ENCODE measurements at regions not wholly inside any gene's neighbourhood (a gene's known extent, or its start where the extent isn't known, plus 50 kb on each side); places are given as distances from the start of the nearest gene placed in this dataset.
A peak's percentile ranks its signal among the peaks of the same experiment; 100 is the strongest.

DNA sequence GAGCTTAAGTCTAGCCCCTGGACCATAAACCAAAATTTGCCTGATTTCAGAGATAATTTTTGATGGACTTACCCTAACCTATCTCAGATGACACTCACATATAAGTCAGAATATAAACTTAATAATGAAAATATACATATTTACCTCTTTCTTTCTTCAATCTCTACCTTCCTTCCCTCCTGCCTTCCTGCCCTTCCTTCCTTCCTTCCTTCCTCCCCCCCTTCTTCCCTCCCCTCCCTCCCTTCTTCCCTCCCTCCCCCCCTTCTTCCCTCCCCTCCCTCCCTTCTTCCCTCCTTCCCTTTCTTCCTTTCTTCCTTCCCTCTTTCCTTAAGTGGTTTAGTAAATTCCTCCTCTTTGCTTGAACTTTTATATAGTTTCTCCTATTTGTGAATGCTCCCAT is 88.7 kb downstream of the EDNRB start:
- no peak for DNase-seq
- H3K36me3 ChIP-seq, result no peaks in the 10 kb centered on the region
- intact Hi-C loops (cut with DNase I; ENCODE audit: low total_unique reads), result no loop called here
- H3K27ac ChIP-seq, result no peak overlapping the region
- no peaks in the 10 kb centered on the region for H3K27me3 ChIP-seq
- TF ChIP-seq POLR2AphosphoS5 (IDR thresholded peaks at IDR 0.05) (no peak), POLR2A (IDR thresholded peaks at IDR 0.05) (no peak), EP300 (IDR thresholded peaks at IDR 0.05) (no peak)
- TF ChIP-seq, protein P1, sequence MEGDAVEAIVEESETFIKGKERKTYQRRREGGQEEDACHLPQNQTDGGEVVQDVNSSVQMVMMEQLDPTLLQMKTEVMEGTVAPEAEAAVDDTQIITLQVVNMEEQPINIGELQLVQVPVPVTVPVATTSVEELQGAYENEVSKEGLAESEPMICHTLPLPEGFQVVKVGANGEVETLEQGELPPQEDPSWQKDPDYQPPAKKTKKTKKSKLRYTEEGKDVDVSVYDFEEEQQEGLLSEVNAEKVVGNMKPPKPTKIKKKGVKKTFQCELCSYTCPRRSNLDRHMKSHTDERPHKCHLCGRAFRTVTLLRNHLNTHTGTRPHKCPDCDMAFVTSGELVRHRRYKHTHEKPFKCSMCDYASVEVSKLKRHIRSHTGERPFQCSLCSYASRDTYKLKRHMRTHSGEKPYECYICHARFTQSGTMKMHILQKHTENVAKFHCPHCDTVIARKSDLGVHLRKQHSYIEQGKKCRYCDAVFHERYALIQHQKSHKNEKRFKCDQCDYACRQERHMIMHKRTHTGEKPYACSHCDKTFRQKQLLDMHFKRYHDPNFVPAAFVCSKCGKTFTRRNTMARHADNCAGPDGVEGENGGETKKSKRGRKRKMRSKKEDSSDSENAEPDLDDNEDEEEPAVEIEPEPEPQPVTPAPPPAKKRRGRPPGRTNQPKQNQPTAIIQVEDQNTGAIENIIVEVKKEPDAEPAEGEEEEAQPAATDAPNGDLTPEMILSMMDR (IDR thresholded peaks at IDR 0.05), result no peak
- H3K4me3 ChIP-seq, result no peak overlapping the region
- peaks cover 0 to 12% (median 2%) of the 10 kb centered on the region in 4 donors for H3K4me1 ChIP-seq
- H3K9me3 ChIP-seq, result no peaks in the 10 kb centered on the region

DNA sequence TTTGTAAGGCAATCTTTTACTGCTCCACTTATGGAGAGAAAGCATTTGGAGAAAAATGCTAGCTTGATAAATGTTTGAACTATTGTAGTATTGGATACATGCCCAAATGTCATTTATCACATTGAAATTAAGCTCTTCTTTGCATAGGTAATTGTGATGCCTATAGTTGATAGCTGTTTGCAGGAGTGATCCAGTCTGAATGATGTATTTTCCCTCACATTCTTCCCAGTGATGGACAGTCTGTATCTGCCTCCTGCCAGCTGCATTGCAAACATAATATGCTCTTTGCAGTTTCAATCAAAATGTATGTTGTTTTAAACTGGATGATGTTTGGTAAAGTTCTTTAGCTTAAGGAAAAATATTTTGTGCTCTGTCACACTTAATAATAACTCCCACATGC is 89.8 kb downstream of the EDNRB start:
- Histone ChIP-seq H3K36me3 (no peaks in the 10 kb centered on the region), H3K27me3 (no peaks in the 10 kb centered on the region), H3K4me1 (peaks cover 0 to 4% (median 2%) of the 10 kb centered on the region in 4 donors), H3K27ac (no peak overlapping the region), H3K9me3 (no peaks in the 10 kb centered on the region), H3K4me3 (no peak overlapping the region)
- intact Hi-C loops (cut with DNase I; ENCODE audit: low total_unique reads), result no loop called here
- no peak for DNase-seq
- TF ChIP-seq, protein P1 (IDR thresholded peaks at IDR 0.05), result no peak
- TF ChIP-seq POLR2AphosphoS5 (IDR thresholded peaks at IDR 0.05), result no peak
- no peak for TF ChIP-seq POLR2A (IDR thresholded peaks at IDR 0.05)
- no peak for TF ChIP-seq EP300 (IDR thresholded peaks at IDR 0.05)

DNA sequence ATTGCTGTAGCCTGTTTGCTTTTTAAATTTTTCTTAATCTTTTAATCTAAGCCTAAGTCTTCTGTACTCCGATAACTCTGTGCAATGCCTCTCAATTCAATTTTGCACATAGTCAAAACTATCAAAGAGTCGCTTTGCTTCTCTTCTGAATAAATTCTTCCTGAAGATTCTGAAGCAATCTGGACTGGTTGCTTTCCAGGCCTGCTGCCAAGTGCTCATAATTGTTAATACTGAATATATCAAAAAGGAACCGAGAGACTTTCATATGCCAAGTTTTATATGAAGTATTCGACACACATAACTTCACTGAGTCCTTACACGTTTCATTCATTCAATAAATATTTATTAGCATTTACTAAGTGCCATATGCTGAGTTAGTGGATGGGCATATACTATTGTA is 91.3 kb downstream of the EDNRB start:
- Histone ChIP-seq H3K27me3 (no peaks in the 10 kb centered on the region), H3K27ac (no peak overlapping the region), H3K4me3 (no peak overlapping the region), H3K36me3 (no peaks in the 10 kb centered on the region), H3K9me3 (no peaks in the 10 kb centered on the region), H3K4me1 (no peaks in the 10 kb centered on the region)
- intact Hi-C loops (cut with DNase I; ENCODE audit: low total_unique reads), result no loop called here
- TF ChIP-seq POLR2A (IDR thresholded peaks at IDR 0.05) (no peak), EP300 (IDR thresholded peaks at IDR 0.05) (no peak), POLR2AphosphoS5 (IDR thresholded peaks at IDR 0.05) (no peak)
- TF ChIP-seq, protein P1 (IDR thresholded peaks at IDR 0.05), result no peak
- WGBS, 5 donors, result 53 to 72% (median 66%) methylated on average over 5 of the region's 5 CpGs
- peak in 1 of 2 donors; percentile 35 for DNase-seq

DNA sequence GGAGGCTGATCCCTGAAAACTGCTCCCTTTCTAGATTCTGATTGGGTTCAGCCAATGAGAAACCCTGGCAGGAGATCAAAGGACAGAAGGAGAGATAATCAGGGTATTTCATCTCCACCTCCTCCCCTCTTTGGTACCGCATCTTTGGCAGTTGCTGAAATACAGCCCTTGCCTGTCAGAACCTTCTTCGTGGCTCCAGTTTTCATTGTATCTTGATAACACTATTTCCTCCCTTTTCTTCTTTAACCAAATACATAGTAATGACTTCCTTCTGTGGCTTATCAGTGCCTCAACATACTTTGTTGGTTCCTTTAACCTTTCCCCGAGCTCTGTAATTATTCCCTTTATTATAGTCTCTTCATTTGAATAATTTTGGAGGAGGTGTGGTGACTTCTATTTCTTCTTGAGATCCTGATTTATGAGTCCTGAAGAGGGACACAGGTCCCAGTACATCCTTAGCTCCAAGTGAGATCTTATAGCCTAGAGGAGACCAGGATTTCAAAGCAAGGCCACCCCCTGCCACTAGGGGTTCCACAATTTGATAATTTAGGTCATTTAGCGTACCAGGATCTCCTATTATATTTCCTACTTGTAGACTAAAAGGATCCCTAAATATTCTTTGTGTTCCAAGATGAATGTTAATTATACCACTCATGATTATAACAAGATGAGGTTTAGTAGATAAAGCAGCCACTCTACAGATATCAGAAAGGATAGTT is 98.0 kb downstream of the EDNRB start:
- no peak overlapping the region for H3K4me3 ChIP-seq
- no peak overlapping the region for H3K27ac ChIP-seq
- H3K4me1 ChIP-seq, result no peaks in the 10 kb centered on the region
- intact Hi-C loops (cut with DNase I; ENCODE audit: low total_unique reads), result no loop called here
- no peaks in the 10 kb centered on the region for H3K36me3 ChIP-seq
- DNase-seq, result no peak
- no peaks in the 10 kb centered on the region for H3K27me3 ChIP-seq
- WGBS, 5 donors, result 35 to 53% (median 44%) methylated on average over 4 of the region's 4 CpGs
- no peaks in the 10 kb centered on the region for H3K9me3 ChIP-seq
- TF ChIP-seq EP300 (IDR thresholded peaks at IDR 0.05), result no peak
- TF ChIP-seq, protein P1 (IDR thresholded peaks at IDR 0.05), result no peak
- no peak for TF ChIP-seq POLR2AphosphoS5 (IDR thresholded peaks at IDR 0.05)
- no peak for TF ChIP-seq POLR2A (IDR thresholded peaks at IDR 0.05)
